OCI-M1 (cell line): ENCODE measurements at regions not wholly inside any gene's neighbourhood (a gene's known extent, or its start where the extent isn't known, plus 50 kb on each side); places are given as distances from the start of the nearest gene placed in this dataset.

ENCODE experiments used
- DNase-seq: peaks from one replicate; lab custom pipeline; 2025; lab: John Stamatoyannopoulos, UW

DNA sequence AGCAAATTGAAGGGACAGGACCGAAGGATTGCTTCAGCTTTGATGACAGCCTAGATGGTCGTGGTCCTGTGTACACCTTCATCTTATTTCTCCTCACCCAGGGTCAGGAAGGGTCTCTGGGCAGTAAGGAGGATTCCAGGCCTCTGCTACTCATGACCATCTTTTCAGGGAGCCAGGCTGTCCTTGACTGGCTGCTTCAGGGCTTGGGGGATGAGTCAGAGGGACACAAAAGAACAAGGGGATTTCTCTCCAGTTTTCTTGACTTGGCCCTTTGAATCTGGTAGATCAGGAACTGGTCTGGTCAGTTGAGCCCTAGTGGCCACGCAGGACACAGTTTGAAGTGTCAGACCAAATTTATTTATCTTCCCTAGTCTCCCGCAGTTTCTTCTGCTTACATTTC, 402.1 kb upstream of the CHD6 start:
- no peak for DNase-seq

DNA sequence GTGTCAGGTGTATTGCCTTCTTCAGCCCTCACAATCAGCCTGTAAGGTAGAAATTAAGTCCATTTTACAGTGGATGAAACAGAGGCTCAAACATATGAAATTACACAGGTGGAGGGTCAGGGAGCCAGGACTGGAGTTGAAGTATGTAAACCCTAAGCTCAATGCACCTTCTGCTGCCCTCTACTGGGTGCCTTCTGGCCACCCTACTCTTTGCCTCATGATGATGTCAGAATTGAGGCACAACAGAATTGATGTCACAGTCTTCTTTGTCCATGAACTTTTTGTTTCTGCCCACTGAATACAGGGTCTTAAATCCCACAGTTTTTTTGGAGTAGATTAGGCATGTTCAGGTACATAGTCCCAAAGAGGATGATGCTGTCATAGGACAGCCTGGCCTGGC, 400.8 kb upstream of the CHD6 start:
- DNase-seq = peak; percentile 3

DNA sequence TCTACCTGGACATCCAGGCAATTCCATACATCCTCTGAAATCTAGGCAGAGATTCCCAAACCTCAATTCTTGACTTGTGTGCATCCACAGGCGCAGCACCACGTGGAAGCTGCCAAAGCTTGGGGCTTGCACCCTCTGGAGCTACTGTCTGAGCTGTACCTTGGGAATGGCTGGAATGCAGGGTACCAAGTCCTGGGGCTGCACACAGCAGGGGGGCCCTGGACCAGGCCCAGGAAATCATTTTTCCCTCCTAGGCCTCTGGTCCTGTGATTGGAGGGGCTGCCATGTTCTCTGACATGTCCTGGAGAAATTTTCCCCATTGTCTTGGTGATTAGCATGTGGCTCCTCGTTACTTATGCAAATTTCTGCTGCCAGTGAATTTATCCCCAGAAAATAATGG, 391.9 kb upstream of the CHD6 start:
- no peak for DNase-seq

DNA sequence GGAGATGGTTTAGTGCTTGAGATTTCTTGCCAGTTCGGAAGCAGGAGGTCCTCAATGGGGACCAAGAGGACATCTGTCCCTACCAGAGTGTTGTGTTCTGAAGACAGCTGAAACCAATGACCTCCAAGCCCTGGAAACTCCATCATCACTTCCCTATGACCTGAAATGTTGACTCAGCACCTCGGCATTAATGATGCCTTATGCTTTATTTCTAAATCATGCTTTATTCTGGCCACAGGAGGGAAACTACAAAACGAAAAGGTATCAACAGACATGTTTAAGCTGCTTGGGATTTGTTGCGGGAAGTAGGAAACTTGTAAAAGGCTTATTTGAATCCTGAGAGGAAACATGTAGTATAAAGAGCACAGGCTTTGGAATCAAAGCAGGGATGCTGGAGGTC, 389.1 kb upstream of the CHD6 start:
- DNase-seq = no peak

DNA sequence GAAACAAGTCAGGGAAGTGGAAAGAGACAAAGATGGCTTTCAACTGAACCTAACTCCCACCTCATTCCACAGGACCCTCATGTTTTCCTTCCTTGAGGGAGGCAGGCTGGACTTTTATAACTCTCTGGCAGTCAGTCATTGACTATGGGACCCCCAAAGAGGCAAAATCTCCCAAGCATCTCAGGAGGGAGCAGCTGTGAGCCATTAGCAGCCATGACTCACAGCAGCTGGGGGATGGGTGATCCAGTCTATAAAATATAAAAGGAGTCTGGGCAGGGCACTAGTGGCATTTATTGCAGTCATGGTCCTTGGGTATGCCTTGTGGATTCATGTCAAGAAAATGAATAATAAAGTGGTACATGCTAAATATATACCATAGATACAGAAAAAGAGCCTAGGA, 387.0 kb upstream of the CHD6 start:
- no peak for DNase-seq

DNA sequence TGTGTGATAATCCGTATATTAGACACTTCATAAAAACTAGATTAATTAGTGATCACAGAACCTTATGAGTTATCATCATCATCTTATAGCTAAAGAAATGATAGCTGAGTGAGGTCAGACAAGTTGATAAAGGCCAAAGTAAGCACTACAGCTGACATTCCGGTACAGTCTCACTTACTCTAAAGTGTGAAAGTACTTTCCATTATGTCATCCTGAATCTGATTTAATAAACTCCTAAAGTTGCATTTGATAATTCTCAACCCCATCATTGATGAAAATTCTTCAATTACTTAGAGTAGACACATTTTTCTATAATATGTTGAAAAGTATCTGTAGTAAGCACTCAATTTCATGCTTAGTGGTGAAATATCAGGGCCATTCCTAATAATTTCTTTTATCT, 385.2 kb upstream of the CHD6 start:
- no peak for DNase-seq

DNA sequence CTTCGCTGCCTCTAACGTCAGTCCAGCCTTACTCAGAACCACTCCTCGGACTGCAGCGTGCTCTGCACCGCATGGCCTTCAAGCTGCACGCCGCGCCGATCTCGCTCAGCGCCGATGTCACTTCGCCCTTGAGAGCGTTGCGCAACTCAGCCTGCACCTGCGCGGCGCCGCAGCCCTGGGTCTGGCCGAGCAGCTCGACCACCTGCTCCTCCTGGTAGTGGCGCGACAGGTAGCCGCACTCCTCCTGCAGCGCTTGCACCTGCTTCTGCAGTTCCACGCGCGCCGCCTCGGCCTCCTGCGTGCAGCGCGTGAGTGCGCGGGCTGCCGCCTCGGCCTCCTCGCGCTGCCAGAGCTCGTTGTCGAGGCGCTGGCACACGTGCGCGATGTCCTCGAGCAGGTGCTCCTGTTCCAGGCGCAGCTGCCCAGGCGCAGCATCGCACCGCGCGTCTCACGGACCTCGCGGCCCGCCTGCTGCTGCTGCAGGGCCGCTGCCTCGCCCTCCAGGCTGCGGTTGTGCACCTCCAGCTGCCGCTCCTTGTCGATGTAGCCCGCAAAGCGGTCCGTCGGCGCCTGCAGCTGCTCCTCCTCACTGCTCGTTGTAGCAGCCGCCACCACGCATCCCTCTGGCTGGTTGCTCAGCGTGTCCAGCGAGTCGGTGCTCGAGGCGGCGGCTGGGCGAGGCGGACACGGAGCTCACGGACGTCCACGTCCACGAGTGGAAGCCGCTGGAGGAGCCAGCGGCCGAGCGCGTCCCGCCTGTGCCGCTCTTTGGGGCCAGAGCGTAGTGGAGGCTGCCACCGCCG, 380.6 kb upstream of the CHD6 start:
- DNase-seq = no peak

DNA sequence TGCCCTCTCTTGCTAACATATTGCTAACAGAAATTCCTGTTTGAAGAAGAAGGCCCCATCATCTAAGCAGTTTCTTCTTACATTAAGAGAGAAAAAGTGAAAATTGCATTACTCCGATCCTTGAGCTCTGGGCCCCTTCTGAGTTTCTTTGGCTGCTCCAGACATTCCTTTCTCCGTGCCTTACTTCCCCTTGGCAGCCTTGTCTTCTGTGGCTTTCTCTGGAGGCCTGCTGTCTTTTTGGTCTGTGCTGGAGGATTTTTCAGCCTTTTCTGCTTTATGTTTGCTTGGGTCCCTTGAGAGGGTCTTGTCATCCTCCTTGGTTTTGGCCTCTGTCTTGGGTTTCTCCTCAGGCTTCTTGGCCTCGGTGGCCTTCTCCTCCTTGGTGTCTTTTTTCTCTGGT, 378.8 kb upstream of the CHD6 start:
- DNase-seq = no peak

DNA sequence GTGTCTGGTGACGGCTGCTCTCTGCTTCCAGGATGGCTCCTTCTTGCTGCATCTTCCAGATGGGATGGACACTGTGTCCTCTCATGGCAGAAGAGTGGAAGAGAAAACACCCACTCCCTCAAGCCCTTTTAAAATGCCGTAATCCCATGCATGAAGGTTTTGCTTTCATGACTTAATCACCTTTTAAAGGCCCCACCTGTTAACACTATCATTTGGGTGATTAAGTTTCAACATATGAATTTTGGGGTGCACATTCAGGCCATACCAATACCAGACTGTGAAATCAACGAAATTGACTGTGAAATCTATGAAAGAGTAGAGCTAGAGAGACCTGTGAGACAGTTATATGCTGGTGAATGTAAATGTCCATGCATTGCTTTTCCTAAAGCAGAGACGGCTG, 374.3 kb upstream of the CHD6 start:
- DNase-seq = no peak

DNA sequence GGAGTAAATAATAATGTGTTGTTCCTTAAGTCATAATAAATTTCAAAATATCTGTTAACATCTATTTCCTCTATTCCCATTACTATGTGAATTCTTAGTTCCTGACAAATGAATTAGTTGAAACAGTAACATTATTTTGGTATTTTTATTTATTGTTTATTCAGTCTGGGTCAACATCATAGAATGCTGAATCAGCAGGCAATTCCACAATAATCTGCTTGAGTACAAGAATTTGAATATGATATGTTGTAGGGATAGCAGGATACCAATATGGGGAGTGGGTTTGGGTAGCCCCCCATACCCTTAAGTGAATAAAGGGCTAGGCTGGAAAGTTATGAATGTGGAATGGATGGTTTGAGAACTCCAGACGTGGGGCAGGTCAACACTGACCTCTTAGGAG, 373.2 kb upstream of the CHD6 start:
- no peak for DNase-seq

DNA sequence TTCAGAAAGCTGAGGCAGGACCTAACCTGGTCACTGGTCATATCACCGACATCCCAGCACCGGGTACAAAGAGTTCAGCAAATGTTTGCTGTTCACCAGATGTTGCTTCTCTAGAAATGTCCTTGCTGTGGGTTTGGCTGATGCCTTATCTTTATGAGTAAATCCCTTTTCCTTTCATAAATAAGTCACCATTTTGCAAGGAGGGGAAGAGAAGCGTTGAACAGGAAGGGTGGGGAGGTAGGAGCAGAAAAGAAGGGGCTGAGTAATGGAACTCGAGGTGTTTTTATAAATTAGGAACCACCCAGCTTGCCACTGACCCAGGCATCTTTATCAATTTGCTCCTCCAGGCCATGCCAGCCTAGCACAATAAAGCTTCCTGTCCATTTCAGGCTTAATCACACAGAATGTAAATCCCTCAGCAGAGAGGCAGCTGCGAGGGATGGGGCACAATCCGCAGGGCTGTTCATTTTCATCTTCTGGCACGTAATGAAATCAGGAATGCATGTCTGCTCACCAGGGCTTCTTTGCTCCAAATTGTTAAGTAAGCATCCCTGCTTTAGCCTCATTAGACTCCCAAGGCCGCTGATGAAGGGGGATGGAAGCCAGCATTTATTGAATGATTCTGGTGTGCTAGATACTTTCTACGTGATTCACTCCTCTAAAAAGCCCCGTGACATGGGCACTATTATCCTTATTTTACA, 371.9 kb upstream of the CHD6 start:
- no peak for DNase-seq

DNA sequence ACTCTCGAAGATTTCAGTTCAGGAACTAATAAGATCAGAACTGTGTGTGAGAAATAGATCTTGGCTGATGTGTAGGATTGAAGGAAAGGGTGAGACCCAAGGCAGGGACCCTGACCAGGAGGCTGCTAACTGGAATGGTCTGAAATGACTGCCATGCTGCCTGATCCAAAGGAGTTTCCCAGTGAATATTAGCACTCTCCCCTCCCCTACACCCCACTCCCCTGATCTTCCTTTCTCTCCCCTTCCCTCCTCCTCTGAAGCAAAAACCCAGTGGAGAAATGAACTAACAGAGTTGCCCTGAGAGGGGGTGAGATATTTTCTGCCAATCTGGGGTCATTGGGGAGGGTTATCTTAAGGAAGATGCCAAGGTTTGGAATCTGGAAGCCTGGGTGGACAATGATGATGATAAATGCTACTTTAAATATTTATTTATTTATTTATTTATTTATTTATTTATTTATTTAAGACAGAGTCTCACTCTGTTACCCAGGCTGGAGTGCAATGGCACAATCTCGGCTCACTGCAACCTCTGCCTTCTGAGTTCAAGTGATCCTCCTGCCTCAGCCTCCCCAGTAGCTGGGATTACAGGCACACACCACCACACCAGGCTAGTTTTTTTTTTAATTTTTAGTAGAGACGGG, 371.0 kb upstream of the CHD6 start:
- DNase-seq = no peak

DNA sequence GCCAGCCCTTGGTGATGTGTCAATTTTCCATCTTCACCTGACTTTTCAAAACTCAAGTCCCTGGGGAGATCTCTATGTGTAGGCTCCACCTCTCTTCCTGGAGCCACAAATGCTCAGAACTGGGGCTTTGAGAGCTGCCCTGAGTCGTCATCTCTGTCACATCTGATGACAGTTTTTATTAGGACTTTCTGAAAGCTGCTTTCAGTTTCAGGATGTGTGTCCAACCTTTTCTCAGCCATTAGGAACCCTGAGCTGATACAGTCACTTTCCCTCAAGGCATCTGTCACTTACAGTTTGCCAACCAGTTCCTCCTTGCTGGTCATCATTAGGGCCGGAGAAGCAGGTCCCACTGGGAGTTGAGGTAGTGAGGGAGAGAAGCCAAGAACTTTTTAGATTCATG, 365.9 kb upstream of the CHD6 start:
- DNase-seq = no peak

DNA sequence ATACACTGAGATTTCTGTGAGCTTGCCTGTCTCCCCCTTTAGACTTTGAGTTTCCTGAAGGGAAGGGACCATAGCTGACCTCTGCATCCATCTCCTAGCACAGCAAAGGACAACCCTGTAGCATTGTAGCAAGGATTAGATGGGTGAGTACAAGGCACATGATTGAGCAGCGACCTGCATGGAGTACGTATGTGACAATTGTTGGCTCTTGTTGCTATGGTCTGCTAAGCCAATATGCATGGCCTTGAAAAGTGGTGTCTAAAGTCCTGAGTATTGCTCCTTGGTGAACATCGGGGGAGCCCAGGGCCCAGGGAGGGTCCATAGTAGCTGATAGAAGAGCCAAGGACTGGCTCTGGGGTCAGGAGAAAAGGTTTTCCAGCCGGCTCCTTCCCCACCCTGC, 365.0 kb upstream of the CHD6 start:
- no peak for DNase-seq

DNA sequence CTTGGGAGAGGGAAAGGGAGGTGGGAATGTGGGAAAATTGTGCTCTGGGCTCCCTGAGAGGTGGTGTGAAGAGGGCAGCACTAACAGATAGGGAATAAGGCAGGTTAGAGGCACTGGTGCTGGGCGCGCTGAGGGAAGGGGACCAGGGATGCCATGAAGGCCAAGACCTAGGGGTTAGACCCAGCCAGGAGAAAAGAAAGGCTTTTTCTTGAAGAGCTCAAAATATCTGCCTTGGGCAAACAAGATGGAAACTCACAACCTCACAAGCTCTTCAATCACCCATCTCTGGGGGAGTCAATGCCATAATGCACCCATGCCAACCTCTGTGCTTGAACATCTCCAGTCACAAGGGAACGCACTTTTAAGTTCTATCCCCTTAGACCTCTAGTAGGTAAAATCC, 363.6 kb upstream of the CHD6 start:
- DNase-seq = no peak

DNA sequence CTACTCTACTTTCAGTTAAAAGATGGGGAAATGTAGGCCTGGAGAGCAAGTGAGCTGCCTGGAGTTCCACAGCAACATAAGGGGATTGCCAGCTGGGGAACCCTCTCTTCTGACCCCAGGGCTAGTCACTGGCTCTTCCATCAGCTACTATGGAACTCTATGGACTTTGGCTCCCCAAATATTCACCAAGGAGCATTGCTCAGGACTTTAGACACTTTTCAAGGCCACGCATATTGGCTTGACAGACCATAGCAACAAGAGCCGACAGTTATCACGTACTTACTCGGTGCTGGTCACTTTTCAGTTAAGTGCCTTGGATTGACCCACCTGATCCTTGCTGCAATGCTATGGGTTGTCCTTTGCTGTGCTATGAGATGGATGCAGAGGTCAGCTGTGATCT, 360.7 kb upstream of the CHD6 start:
- DNase-seq = no peak

DNA sequence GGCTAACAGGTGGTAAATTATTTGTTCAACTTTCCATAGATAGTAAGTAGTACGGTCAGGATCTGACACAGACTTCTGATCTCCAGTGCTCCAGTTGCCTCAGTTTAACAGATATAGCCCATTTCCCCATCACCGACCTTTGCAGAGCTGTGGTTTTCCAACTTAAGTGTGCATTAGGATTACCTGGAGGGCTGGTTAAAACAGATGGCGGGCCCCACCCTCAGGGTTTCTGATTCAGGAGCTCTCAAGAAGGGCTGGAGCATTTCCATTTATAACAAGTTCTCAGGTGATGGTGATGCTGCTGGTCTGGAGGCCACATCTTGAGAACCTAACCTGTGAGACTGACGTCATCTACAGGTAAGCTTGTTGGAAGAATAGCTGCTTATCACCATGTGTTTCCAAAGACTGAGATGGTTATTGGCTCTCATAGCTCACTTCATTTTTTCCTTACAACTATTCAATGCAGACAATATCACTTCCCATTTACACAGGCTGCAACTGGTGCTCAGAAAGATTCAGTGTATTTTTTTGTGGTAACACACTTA, 360.1 kb upstream of the CHD6 start:
- no peak for DNase-seq

DNA sequence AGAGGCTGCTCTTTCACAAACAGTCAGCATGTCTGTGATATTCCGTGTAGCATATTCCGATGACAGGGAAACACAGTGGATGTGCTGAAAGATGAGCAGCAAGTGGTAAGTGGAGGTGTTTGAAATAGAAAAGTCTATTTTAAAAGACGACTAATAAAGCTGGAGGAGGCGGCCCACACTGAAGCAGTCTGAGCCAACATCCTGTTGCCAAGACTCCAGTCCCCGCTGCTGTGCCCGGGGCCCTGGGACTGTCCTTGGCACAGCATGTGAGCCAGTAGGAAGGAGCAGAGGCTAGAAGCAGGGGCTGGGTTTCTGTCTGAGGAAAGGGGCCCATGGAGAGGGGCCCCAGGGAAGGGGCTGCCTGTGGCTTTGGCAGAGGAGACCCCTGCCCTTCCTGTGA, 351.5 kb upstream of the CHD6 start:
- no peak for DNase-seq

DNA sequence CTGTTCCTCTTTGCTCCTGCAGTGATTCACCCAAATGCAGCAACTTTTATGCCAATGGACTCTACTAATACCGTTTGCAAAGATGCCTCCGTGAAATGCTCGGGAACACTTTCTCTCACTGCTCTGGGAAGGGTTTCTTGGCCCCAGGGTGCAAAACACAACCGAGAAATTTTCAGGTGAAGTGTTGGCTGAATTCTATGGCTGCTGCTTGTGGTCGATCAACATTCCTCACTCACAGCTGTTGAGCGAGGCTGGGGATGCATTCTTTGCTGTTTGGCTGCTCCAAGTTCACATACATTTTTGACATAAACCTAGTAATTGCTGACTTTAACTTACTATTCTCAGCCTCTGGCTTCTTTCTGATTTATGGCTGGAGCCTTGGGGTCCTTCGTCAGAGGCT, 342.0 kb upstream of the CHD6 start:
- no peak for DNase-seq

DNA sequence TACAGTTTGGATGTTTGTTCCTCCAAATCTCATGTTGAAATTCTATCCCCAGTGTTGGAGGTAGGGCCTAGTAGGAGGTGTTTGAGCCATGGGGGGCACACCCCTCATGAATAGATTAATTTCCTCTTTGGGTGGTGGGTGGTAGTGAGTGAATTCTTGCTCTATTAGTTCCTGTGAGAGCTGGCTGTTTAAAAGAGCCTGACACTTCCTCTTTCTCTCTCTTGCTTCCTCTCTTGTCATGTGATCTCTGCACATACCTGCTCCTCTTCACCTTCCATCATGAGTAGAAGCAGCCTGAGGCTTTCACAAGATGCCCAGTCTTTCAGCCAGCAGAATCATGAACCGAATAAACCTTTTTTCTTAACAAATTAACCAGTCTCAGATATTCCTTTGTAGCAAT, 340.2 kb upstream of the CHD6 start:
- DNase-seq = peak; percentile 1

DNA sequence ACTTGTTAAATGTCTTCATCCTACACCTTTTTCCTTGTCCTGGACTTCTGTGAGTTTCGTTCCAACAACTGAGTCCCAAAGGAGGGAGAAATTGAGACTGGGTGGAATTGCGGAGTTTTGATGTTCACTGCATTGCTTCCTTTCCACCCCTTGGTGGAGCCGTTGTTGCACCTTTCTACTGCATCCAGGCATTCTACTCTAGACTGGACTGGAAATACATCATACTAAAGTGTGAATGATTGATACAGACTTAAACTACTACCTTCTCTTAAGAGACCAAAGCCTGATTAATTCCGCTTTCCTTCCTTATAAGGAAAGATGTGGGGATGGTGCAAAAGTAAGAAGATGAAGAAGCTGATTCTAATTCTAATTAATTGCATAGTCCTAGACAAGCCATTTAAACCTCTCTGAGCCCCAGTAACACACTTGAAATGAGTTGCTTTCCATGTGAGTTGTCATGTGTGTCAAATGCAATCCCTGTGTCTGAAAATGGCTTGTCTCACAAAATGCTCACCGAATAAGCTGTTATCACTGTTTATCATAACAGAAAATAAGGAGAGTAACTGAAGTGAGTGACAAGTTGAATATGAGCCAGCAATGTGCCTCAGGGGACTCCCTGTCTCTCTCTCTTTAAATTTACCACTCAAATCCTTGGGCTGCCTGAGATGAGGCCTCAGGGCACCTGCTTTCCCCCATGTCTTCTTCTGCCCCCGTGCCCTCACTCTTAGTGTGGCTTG, 338.3 kb upstream of the CHD6 start:
- DNase-seq = peak; percentile 7

DNA sequence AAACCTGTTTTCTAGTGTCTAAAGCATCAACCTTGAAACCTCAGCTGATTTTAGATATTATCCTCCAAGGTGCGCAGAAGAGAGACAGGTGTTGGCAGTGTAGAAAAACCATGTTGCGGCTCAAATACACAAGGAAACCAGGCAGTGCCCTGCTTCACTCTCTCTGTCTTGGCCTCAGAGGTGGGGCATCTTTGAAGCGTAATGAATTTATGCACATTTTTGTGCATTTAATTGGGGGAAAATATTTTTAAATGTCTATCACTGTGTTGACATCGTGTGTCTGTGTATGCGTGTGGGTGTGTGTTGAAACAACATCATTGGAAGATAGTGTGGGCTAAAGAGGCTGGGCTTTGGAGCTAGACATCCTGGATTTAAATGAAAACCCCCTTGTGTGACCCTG, 334.0 kb upstream of the CHD6 start:
- DNase-seq = no peak
